Epidermal melanocyte (primary cell): ENCODE measurements at regions not wholly inside any gene's neighbourhood (a gene's known extent, or its start where the extent isn't known, plus 50 kb on each side); places are given as distances from the start of the nearest gene placed in this dataset.

Source experiments
- DNase-seq: peaks from one replicate; pipeline ENCODE4 v3.0.0; 2011; ENCODE audit warnings: low spot score; ENCODE audit not compliant: insufficient read length

DNA sequence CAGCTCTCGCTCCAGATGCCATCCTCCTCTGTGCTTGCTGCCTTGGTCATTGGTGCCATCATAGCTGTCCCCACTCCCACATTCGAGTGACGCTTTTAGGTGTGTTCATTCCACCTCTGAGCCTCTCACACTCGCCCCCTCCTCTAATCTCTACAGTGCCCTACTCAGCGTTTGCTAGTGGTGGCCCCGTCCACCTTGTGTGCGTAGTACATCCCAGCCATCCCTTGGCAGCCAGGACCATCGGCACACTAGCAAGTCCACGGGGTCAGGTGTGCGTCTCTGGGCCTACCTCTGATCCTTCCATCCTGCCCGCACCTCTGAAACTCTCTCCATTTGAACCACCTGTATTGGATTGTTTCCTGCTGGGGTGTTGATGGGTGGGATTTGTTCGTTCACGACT lies 54.2 kb upstream of the RGMA start:
- DNase-seq = no peak

DNA sequence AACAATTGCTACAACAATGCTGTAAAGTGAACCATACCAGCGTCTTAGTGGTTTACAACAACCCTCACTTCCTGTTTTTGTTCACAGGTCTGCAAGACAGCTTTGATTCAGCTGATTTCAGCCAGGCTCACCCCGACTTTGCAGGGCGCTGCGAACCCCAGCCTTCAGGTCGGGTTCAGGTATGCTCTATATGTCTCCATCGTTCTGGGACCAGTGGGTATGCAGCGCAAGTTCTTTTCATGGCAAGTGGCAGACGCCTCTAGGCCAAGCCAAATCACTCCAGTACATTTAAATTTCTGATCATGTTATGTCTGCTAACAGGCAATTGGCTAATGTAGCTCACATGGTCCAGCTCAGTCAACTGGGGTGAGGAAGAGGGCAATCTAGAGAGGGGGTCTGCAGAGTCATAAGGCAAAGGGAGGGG lies 52.4 kb upstream of the RGMA start:
- DNase-seq = no peak

GRCh38 chr15:93139436-93139835 lies 50.4 kb upstream of the RGMA start:
- no peak for DNase-seq

- DNase-seq = no peak
Measured at GRCh38 chr15:93138681-93139250, 49.8 kb upstream of the RGMA start.
